Calu3 (cell line): ENCODE measurements at regions not wholly inside any gene's neighbourhood (a gene's known extent, or its start where the extent isn't known, plus 50 kb on each side); places are given as distances from the start of the nearest gene placed in this dataset.

ENCODE experiments used
- BruUV-seq: library from RNA; stranded (reverse); fragments of 400-500 nt; replicated peaks from 2 replicates; lab custom pipeline; 2021; lab: Mats Ljungman, UMichigan
- CTCF ChIA-PET: fragments of 300-600 bp; sonication (Branson Sonifier 250); formaldehyde crosslinking; loops from one replicate; lab custom pipeline; 2022; ENCODE audit warnings: antibody characterized with exemption; lab: Charles Lee
- DNase-seq: peaks from one replicate; pipeline ENCODE4 v3.0.0; 2022
- H3K27ac Mint-ChIP-seq: one replicate; pipeline ENCODE4 v1.8.0; 2022; ENCODE audit warnings: mixed read lengths; ENCODE audit not compliant: unreplicated experiment
- H3K27me3 Mint-ChIP-seq: one replicate; pipeline ENCODE4 v1.8.0; 2022; ENCODE audit warnings: mixed read lengths; ENCODE audit not compliant: unreplicated experiment
- H3K36me3 Mint-ChIP-seq: one replicate; pipeline ENCODE4 v1.8.0; 2022; ENCODE audit warnings: mild to moderate bottlenecking, moderate library complexity, mixed read lengths; ENCODE audit not compliant: insufficient read depth, unreplicated experiment
- H3K4me1 Mint-ChIP-seq: one replicate; pipeline ENCODE4 v1.8.0; 2022; ENCODE audit warnings: mild to moderate bottlenecking, low read depth, mixed read lengths; ENCODE audit not compliant: unreplicated experiment
- H3K4me3 Mint-ChIP-seq: one replicate; pipeline ENCODE4 v1.8.0; 2022; ENCODE audit warnings: mild to moderate bottlenecking, low read depth, moderate library complexity, mixed read lengths; ENCODE audit not compliant: unreplicated experiment
- H3K9me3 Mint-ChIP-seq: one replicate; pipeline ENCODE4 v1.8.0; 2022; ENCODE audit warnings: low read depth, mixed read lengths; ENCODE audit not compliant: unreplicated experiment
- CTCF ChIP-seq: fragments of 200-600 bp; IDR thresholded peaks from one replicate; pipeline ENCODE4 v1.8.0; 2022; ENCODE audit warnings: antibody characterized with exemption; ENCODE audit not compliant: unreplicated experiment
- intact Hi-C: fragments of 100-400 bp; cut with micrococcal nuclease; formaldehyde crosslinking; loops from one replicate; pipeline ENCODE4 v1.10.0; 2022; ENCODE audit not compliant: unreplicated experiment

- Mint-ChIP-seq H3K36me3 (no peaks in the 10 kb centered on the region), H3K27ac (no peak overlapping the region), H3K27me3 (no peaks in the 10 kb centered on the region), H3K4me3 (no peak overlapping the region), H3K9me3 (peaks cover 16% of the 10 kb centered on the region), H3K4me1 (no peaks in the 10 kb centered on the region)
- no TSS peak for BruUV-seq
- no peak for TF ChIP-seq CTCF
- intact Hi-C loops, result no loop called here
- CTCF ChIA-PET, result interaction anchor here (1.0 kb wide), 1 partner anchor 8 kb away, joined by 3 read pairs; no protein-coding TSS in a partner anchor
- no peak for DNase-seq
These were observed 489.2 kb downstream of the DHX35 start for GRCh38 chr20:39451386-39451785.

GRCh38 chr20:39446397-39446796 lies 484.3 kb downstream of the DHX35 start:
- H3K36me3 Mint-ChIP-seq, result no peaks in the 10 kb centered on the region
- H3K27ac Mint-ChIP-seq, result no peak overlapping the region
- H3K4me3 Mint-ChIP-seq, result no peak overlapping the region
- H3K27me3 Mint-ChIP-seq, result no peaks in the 10 kb centered on the region
- H3K9me3 Mint-ChIP-seq, result peaks cover 16% of the 10 kb centered on the region
- CTCF ChIA-PET, result interaction anchor here (0.6 kb wide), 3 partner anchors 14 to 470 kb away, joined by 3 to 7 read pairs (median 3); no protein-coding TSS in a partner anchor
- no peak for TF ChIP-seq CTCF
- no peak for DNase-seq
- intact Hi-C loops, result no loop called here
- no TSS peak for BruUV-seq
- H3K4me1 Mint-ChIP-seq, result no peaks in the 10 kb centered on the region

GRCh38 chr20:39445095-39445494 lies 483.0 kb downstream of the DHX35 start:
- intact Hi-C loops, result no loop called here
- no peaks in the 10 kb centered on the region for H3K27me3 Mint-ChIP-seq
- no peak for DNase-seq
- H3K4me1 Mint-ChIP-seq, result no peaks in the 10 kb centered on the region
- peaks cover 20% of the 10 kb centered on the region for H3K9me3 Mint-ChIP-seq
- no TSS peak for BruUV-seq
- CTCF ChIA-PET, result no interaction called here
- no peak overlapping the region for H3K27ac Mint-ChIP-seq
- no peak overlapping the region for H3K4me3 Mint-ChIP-seq
- H3K36me3 Mint-ChIP-seq, result no peaks in the 10 kb centered on the region
- TF ChIP-seq CTCF, result no peak

GRCh38 chr20:39433466-39433865 lies 471.3 kb downstream of the DHX35 start:
- H3K36me3 Mint-ChIP-seq, result no peaks in the 10 kb centered on the region
- no peak overlapping the region for H3K4me3 Mint-ChIP-seq
- DNase-seq, result no peak
- H3K9me3 Mint-ChIP-seq, result peaks cover 17% of the 10 kb centered on the region
- H3K27ac Mint-ChIP-seq, result no peak overlapping the region
- BruUV-seq, result no TSS peak
- H3K27me3 Mint-ChIP-seq, result no peaks in the 10 kb centered on the region
- no peak for TF ChIP-seq CTCF
- CTCF ChIA-PET, result no interaction called here
- no peaks in the 10 kb centered on the region for H3K4me1 Mint-ChIP-seq
- intact Hi-C loops, result loop anchor here (5.0 kb wide), 1 partner anchor 321 kb away; no protein-coding TSS in a partner anchor
